ENCODE measurements at regions not wholly inside any gene's neighbourhood (a gene's known extent, or its start where the extent isn't known, plus 50 kb on each side); places are given as distances from the start of the nearest gene placed in this dataset.

DNA sequence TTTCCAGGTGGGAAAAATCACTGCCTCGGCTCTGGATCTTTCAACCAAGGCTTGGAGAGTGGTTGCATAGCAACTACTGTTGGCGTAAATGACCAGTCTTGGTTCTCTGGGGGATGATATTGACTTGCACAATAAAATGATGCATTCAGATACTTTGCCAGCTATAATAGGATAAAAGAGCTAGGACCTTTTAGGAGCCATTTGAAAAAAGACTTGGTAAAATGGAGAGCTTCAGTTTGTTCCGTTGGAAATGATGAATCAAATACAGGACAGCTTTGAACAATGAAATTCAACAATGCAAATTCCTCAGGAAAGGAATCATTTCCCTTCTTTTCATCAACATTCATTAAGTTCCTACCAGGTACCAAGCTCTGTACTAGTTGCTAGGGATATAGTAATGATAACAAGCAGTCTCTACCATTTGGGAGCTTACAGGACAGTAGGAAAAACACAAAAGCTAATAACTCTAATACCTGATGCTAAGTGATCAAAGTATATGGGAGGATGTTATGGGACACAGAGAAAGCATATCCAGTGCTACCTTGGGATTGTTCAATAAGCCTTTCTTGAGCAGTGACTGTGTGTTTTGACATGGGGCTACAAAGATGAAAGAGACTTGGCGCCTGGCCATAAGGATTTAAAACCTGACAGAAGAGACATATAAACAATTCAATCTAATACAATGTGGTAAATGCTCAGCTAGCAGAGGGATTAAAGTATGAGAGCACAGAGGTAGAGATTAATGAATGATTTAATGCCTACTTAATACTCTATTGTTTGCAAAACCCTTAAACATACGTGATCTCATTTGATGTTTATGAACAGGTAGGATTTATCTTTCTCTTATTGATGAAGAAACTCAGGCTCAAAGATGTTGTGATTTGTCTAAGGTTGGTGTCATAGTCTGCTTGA lies 110.7 kb downstream of the QPCT start:
- Histone ChIP-seq H3K4me2 (no peak overlapping the region), H4K20me1 (ENCODE audit: insufficient read depth, poor library complexity, severe bottlenecking) (no peaks in the 10 kb centered on the region), H2AFZ (no peak overlapping the region), H3K9me3 (ENCODE audit: low read depth) (no peaks in the 10 kb centered on the region), H3K4me3 (no peak overlapping the region), H3K27ac (no peak overlapping the region), H3K79me2 (no peaks in the 10 kb centered on the region), H3K4me1 (ENCODE audit: insufficient read depth) (peaks cover 11% of the 10 kb centered on the region), H3K27me3 (no peaks in the 10 kb centered on the region), H3K36me3 (replicated peaks; ENCODE audit: insufficient read depth, low read depth) (no peaks in the 10 kb centered on the region), H3K9me2 (replicated peaks; ENCODE audit: insufficient read depth) (no peaks in the 10 kb centered on the region)
- TF ChIP-seq EZH2 (IDR thresholded peaks at IDR 0.05; ENCODE audit: borderline replicate concordance) = no peak
- TF ChIP-seq EZH2phosphoT487 (IDR thresholded peaks at IDR 0.05; ENCODE audit: low read depth, severe bottlenecking, unreplicated experiment) = no peak
- TF ChIP-seq, protein P1, sequence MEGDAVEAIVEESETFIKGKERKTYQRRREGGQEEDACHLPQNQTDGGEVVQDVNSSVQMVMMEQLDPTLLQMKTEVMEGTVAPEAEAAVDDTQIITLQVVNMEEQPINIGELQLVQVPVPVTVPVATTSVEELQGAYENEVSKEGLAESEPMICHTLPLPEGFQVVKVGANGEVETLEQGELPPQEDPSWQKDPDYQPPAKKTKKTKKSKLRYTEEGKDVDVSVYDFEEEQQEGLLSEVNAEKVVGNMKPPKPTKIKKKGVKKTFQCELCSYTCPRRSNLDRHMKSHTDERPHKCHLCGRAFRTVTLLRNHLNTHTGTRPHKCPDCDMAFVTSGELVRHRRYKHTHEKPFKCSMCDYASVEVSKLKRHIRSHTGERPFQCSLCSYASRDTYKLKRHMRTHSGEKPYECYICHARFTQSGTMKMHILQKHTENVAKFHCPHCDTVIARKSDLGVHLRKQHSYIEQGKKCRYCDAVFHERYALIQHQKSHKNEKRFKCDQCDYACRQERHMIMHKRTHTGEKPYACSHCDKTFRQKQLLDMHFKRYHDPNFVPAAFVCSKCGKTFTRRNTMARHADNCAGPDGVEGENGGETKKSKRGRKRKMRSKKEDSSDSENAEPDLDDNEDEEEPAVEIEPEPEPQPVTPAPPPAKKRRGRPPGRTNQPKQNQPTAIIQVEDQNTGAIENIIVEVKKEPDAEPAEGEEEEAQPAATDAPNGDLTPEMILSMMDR (IDR thresholded peaks at IDR 0.05; ENCODE audit: poor library complexity) = no peak
- no peak for DNase-seq (ENCODE audit: low spot score)
- WGBS (ENCODE audit: low lambda C conversion rate, missing lambda C conversion rate) = 79% methylated on average over 5 of the region's 5 CpGs

DNA sequence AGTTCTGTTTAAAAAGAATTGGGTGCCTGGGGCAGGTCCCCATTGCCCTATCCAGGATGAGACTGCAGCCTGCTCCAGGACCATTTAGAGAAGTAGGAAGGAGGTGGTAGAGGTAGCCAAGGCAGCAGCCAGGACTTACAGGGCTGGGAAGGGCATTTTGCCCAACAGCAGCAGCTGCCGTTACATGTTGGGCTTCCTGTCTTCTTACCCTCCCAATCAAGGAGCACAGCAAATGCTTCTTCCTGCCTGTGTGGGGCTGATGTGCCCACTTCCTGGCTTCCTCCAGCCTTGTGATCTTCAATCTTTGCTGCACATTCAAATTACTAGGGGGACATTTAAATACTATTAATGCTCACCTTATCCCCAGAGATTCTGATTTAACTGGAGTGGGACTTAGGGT lies 112.0 kb downstream of the QPCT start:
- TF ChIP-seq EZH2 (IDR thresholded peaks at IDR 0.05; ENCODE audit: borderline replicate concordance) = no peak
- no peak for TF ChIP-seq EZH2phosphoT487 (IDR thresholded peaks at IDR 0.05; ENCODE audit: low read depth, severe bottlenecking, unreplicated experiment)
- TF ChIP-seq, protein P1 (IDR thresholded peaks at IDR 0.05; ENCODE audit: poor library complexity) = no peak
- Histone ChIP-seq H2AFZ (no peak overlapping the region), H4K20me1 (ENCODE audit: insufficient read depth, poor library complexity, severe bottlenecking) (no peaks in the 10 kb centered on the region), H3K9me2 (replicated peaks; ENCODE audit: insufficient read depth) (no peaks in the 10 kb centered on the region), H3K9me3 (ENCODE audit: low read depth) (no peaks in the 10 kb centered on the region), H3K4me3 (no peak overlapping the region), H3K4me1 (ENCODE audit: insufficient read depth) (peaks cover 19% of the 10 kb centered on the region), H3K79me2 (no peaks in the 10 kb centered on the region), H3K4me2 (no peak overlapping the region), H3K36me3 (replicated peaks; ENCODE audit: insufficient read depth, low read depth) (no peaks in the 10 kb centered on the region), H3K27ac (no peak overlapping the region), H3K27me3 (no peaks in the 10 kb centered on the region)
- DNase-seq (ENCODE audit: low spot score) = no peak
- 83% methylated on average over 1 of the region's 1 CpG for WGBS (ENCODE audit: low lambda C conversion rate, missing lambda C conversion rate)

DNA sequence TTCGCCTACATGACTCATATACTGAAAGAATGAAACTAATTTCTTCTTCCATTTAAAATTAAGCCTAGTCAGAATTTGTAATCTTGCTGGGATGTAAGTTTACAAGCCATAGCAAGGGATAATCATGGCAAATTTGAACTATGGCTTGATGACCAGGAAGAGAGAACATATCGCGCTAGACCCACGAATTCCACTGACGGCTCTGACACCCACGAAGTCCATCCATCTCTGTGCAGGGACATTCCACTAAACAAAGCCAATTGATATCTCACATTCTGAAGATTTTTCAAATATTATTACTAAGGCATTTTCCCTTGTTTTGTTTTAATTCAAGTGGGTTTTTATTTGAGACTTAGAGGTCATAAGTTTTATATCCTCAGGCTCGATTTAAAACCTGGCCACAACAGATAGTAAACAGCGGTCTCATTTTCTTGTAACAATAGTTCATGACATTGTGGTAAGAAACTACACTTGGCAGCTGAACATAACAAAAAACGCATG lies 113.0 kb downstream of the QPCT start:
- Histone ChIP-seq H3K4me1 (ENCODE audit: insufficient read depth) (peaks cover 19% of the 10 kb centered on the region), H3K27ac (no peak overlapping the region), H3K9me2 (replicated peaks; ENCODE audit: insufficient read depth) (no peaks in the 10 kb centered on the region), H4K20me1 (ENCODE audit: insufficient read depth, poor library complexity, severe bottlenecking) (no peaks in the 10 kb centered on the region), H3K27me3 (no peaks in the 10 kb centered on the region), H3K79me2 (no peaks in the 10 kb centered on the region), H2AFZ (no peak overlapping the region), H3K4me3 (no peak overlapping the region), H3K9me3 (ENCODE audit: low read depth) (no peaks in the 10 kb centered on the region), H3K36me3 (replicated peaks; ENCODE audit: insufficient read depth, low read depth) (no peaks in the 10 kb centered on the region), H3K4me2 (no peak overlapping the region)
- TF ChIP-seq EZH2phosphoT487 (IDR thresholded peaks at IDR 0.05; ENCODE audit: low read depth, severe bottlenecking, unreplicated experiment) = no peak
- TF ChIP-seq EZH2 (IDR thresholded peaks at IDR 0.05; ENCODE audit: borderline replicate concordance) = no peak
- TF ChIP-seq, protein P1 (IDR thresholded peaks at IDR 0.05; ENCODE audit: poor library complexity) = no peak
- no peak for DNase-seq (ENCODE audit: low spot score)
- 71% methylated on average over 9 of the region's 9 CpGs for WGBS (ENCODE audit: low lambda C conversion rate, missing lambda C conversion rate)
